Effector memory CD4-positive, alpha-beta T cell (primary cell): ENCODE measurements at regions not wholly inside any gene's neighbourhood (a gene's known extent, or its start where the extent isn't known, plus 50 kb on each side); places are given as distances from the start of the nearest gene placed in this dataset.

Source experiments
- DNase-seq, 3 donors: peaks; one replicate each; pipeline ENCODE4 v3.0.0-alpha.2; 2020
- H3K27ac ChIP-seq: 2 replicates; pipeline ENCODE4 v1.7.0; 2013; ENCODE audit warnings: mild to moderate bottlenecking, low read length, moderate library complexity; ENCODE audit not compliant: insufficient read depth, poor library complexity, severe bottlenecking
- H3K27me3 ChIP-seq: replicated peaks from 2 replicates; pipeline ENCODE4 v1.7.0; 2013; ENCODE audit warnings: mild to moderate bottlenecking, low read length; ENCODE audit not compliant: insufficient read depth, control insufficient read depth, poor library complexity, severe bottlenecking
- H3K36me3 ChIP-seq: 2 replicates; pipeline ENCODE4 v1.7.0; 2013; ENCODE audit warnings: mild to moderate bottlenecking, low read length, moderate library complexity; ENCODE audit not compliant: control insufficient read depth, insufficient read depth
- H3K4me1 ChIP-seq: 2 replicates; pipeline ENCODE4 v1.7.0; 2013; ENCODE audit warnings: low read length, mild to moderate bottlenecking; ENCODE audit not compliant: control insufficient read depth, insufficient read depth, poor library complexity, severe bottlenecking
- H3K4me3 ChIP-seq: 2 replicates; pipeline ENCODE4 v1.7.0; 2013; ENCODE audit warnings: low read length, low read depth, mild to moderate bottlenecking; ENCODE audit not compliant: insufficient read depth, poor library complexity, severe bottlenecking
- H3K9me3 ChIP-seq: 2 replicates; pipeline ENCODE4 v1.7.0; 2013; ENCODE audit warnings: mild to moderate bottlenecking, low read length, moderate library complexity; ENCODE audit not compliant: control insufficient read depth

DNA sequence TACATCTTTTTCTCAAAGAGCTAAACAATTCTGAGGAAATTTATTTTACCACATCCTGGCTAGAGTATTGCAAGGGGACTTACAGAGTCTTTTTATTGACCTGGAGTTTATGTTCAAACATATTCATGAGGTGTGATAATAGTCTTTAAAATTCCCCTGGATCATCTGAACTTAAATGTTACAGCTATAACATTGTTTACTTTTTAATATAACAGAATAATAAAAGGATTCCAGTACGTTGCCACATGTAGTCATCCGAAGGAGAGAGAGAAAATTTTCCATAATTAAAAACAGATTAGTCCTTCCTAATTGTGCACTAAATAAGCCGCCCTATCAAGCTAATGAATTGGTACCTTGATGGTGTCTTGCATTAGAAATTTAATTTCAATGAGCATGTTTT, 765.4 kb upstream of the MAP3K7 start:
- Histone ChIP-seq H3K4me3 (no peak overlapping the region), H3K4me1 (no peaks in the 10 kb centered on the region), H3K27me3 (no peaks in the 10 kb centered on the region), H3K9me3 (no peaks in the 10 kb centered on the region), H3K27ac (no peak overlapping the region), H3K36me3 (no peaks in the 10 kb centered on the region)
- no peak for DNase-seq

DNA sequence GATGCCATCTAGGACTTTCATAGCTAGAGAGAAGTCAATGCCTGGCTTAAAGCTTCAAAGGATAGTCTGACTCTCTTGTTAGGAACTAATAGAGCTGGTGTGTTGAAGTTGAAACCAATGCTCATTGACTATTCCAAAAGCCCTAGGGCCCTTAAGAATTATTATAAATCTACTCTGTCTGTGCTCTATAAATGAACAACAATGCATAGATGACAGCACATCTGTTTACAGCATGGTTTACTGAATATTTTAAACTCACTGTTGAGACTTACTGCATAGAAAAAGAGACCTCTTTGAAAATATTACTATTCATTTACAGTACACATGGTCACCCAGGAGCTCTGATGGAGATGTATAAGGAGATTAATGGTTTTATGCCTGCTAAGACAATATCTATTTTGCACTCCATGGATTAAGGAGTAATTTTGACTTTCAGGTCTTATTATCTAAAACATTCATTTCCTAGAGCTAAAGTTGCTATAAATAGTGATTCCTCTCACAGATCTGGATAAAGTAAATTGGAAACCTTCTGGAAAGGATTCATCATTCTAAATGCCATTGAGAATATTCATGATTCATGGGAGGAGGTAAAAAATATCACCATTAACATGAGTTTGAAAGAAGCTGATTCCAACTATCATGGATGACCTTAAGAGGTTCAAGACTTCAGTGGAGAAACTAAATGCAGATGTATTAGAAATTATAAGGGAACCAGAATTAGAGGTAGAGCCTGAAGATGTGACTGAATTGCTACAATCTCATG, 763.5 kb upstream of the MAP3K7 start:
- H3K36me3 ChIP-seq: no peaks in the 10 kb centered on the region
- H3K9me3 ChIP-seq: no peaks in the 10 kb centered on the region
- H3K27me3 ChIP-seq: no peaks in the 10 kb centered on the region
- H3K4me1 ChIP-seq: no peaks in the 10 kb centered on the region
- H3K4me3 ChIP-seq: no peak overlapping the region
- H3K27ac ChIP-seq: no peak overlapping the region
- no peak for DNase-seq

- Histone ChIP-seq H3K4me1 (no peaks in the 10 kb centered on the region), H3K27ac (no peak overlapping the region), H3K27me3 (no peaks in the 10 kb centered on the region), H3K9me3 (no peaks in the 10 kb centered on the region), H3K4me3 (no peak overlapping the region), H3K36me3 (no peaks in the 10 kb centered on the region)
- no peak for DNase-seq
These were observed 754.6 kb upstream of the MAP3K7 start for GRCh38 chr6:91341473-91341872.

GRCh38 chr6:91340896-91341395, 754.1 kb upstream of the MAP3K7 start:
- Histone ChIP-seq H3K36me3 (no peaks in the 10 kb centered on the region), H3K4me3 (no peak overlapping the region), H3K4me1 (no peaks in the 10 kb centered on the region), H3K27ac (no peak overlapping the region), H3K9me3 (no peaks in the 10 kb centered on the region), H3K27me3 (no peaks in the 10 kb centered on the region)
- DNase-seq: no peak

- no peak for DNase-seq
These were observed 751.1 kb upstream of the MAP3K7 start for GRCh38 chr6:91337967-91338366.

GRCh38 chr6:91330896-91331295, 744.0 kb upstream of the MAP3K7 start:
- no peak for DNase-seq
- Histone ChIP-seq H3K27ac (no peak overlapping the region), H3K4me1 (no peaks in the 10 kb centered on the region)

More at GRCh38 chr6:91337967-91338366, 751.1 kb upstream of the MAP3K7 start:
- H3K4me3 ChIP-seq: no peak overlapping the region
- no peaks in the 10 kb centered on the region for H3K27me3 ChIP-seq
- H3K9me3 ChIP-seq: no peaks in the 10 kb centered on the region
- H3K27ac ChIP-seq: no peak overlapping the region
- no peaks in the 10 kb centered on the region for H3K36me3 ChIP-seq
- H3K4me1 ChIP-seq: no peaks in the 10 kb centered on the region

GRCh38 chr6:91328241-91328640, 741.4 kb upstream of the MAP3K7 start:
- no peak overlapping the region for H3K27ac ChIP-seq
- no peaks in the 10 kb centered on the region for H3K36me3 ChIP-seq
- no peak for DNase-seq
- no peaks in the 10 kb centered on the region for H3K4me1 ChIP-seq
- H3K27me3 ChIP-seq: no peaks in the 10 kb centered on the region
- no peak overlapping the region for H3K4me3 ChIP-seq
- no peaks in the 10 kb centered on the region for H3K9me3 ChIP-seq

More at GRCh38 chr6:91330896-91331295, 744.0 kb upstream of the MAP3K7 start:
- Histone ChIP-seq H3K9me3 (no peaks in the 10 kb centered on the region), H3K36me3 (no peaks in the 10 kb centered on the region), H3K27me3 (no peaks in the 10 kb centered on the region), H3K4me3 (no peak overlapping the region)

- no peak for DNase-seq
- no peak overlapping the region for H3K4me3 ChIP-seq
- H3K27ac ChIP-seq: no peak overlapping the region
- H3K9me3 ChIP-seq: no peaks in the 10 kb centered on the region
- H3K4me1 ChIP-seq: no peaks in the 10 kb centered on the region
- H3K27me3 ChIP-seq: no peaks in the 10 kb centered on the region
- H3K36me3 ChIP-seq: no peaks in the 10 kb centered on the region
These were observed 737.8 kb upstream of the MAP3K7 start for GRCh38 chr6:91324711-91325110.

GRCh38 chr6:91317984-91318383, 731.1 kb upstream of the MAP3K7 start:
- no peaks in the 10 kb centered on the region for H3K4me1 ChIP-seq

GRCh38 chr6:91317247-91317835, 730.5 kb upstream of the MAP3K7 start:
- Histone ChIP-seq H3K9me3 (no peaks in the 10 kb centered on the region), H3K36me3 (no peaks in the 10 kb centered on the region), H3K27ac (no peak overlapping the region), H3K27me3 (no peaks in the 10 kb centered on the region), H3K4me1 (no peaks in the 10 kb centered on the region), H3K4me3 (no peak overlapping the region)
- no peak for DNase-seq

More at GRCh38 chr6:91317984-91318383, 731.1 kb upstream of the MAP3K7 start:
- Histone ChIP-seq H3K36me3 (no peaks in the 10 kb centered on the region), H3K9me3 (no peaks in the 10 kb centered on the region), H3K27ac (no peak overlapping the region), H3K4me3 (no peak overlapping the region), H3K27me3 (no peaks in the 10 kb centered on the region)
- DNase-seq: no peak
